HG03175 (cell line): ENCODE measurements at regions not wholly inside any gene's neighbourhood (a gene's known extent, or its start where the extent isn't known, plus 50 kb on each side); places are given as distances from the start of the nearest gene placed in this dataset.

ENCODE experiments used
- ATAC-seq: cut with Tn5 transposase; IDR thresholded peaks from one replicate; pipeline ENCODE4 v1.9.1; 2021; ENCODE audit warnings: mild to moderate bottlenecking, moderate library complexity; ENCODE audit not compliant: unreplicated experiment

GRCh38 chr4:153939570-153939969 is 150.7 kb upstream of the SFRP2 start:
- ATAC-seq = no peak

DNA sequence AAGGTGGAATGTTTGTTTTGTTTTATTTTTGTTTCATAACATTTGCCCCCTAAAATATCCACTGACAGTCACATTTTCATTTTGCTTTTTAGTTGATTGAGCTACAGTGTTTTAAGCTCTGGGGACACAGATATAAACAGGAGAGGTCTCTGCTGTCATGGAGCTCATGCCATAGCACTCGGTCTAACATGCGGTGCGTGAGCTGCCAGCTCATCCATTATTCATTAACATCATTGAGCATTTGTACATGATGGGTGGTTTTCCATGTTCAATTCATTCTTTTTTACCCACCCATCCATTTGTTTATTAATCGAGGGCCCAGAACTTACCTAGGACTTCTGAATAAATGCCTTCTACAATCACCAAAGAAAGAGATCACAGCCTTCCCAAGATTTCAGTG is 150.1 kb upstream of the SFRP2 start:
- ATAC-seq = no peak

DNA sequence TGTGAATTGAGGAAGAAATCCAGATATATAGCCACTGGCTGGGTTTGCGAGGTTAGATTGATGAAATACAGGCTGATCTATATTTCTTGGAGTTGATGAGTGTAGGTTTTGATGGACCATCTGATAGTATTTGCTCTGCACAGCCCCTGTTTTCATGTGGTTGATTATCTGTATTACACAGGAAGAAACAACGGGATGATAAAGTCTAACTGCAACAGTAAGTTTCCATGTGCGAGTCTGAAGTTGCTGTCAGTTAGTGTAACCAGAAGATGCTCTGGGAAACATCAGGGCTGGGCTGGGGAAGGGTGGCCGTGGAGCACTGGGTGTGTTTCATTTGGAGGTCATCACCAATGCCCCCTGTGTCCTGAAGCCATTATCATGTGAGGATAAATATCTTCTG is 148.4 kb upstream of the SFRP2 start:
- no peak for ATAC-seq

- ATAC-seq = no peak
Measured at GRCh38 chr4:153936121-153936520, 147.2 kb upstream of the SFRP2 start.

- ATAC-seq = no peak
Measured at GRCh38 chr4:153934688-153935017, 145.8 kb upstream of the SFRP2 start.

DNA sequence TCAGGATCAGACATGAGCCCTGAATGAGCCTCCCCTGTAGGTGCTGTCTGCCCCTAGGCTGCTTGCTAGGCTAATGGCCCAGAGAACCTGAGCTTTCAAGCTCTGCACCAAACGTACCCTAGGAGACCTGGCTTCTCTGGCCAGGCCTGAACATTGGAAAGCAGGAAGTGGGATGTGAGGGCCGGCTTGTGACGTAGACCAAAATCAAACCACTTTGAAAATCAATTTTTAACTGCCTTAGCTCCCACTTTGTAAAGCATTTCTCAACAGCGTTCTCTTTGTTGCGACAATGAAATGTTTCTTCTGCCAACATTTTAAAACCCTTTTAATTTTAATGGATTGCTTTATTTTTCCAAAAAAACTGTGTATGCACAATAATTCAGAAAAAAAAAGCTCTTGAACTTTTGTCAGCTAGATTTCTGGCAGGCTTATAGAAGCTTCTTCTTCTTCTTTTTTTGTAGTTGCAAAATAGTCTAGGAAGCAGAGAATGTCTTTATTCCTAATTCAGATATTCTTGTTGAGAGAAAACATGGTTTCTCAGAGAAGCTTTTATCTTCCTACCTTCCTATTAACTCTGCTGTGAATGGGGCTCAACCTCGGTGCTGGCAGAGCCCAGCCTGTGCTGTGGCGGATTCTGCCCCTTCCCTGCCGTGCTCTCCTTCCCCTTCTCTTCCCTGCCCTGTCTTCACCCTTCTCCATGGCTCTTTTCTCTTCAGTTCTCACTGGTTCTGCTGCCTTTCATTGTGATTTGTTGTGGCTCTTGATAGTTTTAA is 145.2 kb upstream of the SFRP2 start:
- ATAC-seq = no peak

DNA sequence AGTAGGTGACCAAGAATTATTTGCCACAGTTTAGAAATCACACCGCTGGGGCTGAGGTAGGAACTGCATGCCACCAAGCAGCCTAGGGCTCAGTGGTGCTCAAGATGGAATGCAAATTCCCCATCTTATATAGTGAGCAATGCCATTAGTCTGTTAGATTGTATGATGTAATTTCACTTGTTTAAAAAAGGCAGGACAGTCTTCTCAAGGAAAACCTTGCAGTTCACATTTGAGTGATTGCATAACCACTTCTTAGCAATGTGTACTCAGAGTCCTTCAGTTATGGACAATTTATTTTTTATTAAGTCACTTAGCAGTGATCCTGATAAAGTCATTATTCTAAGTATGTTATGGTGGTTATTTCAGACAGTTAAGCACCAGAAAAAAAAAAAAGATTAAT is 142.9 kb upstream of the SFRP2 start:
- no peak for ATAC-seq

DNA sequence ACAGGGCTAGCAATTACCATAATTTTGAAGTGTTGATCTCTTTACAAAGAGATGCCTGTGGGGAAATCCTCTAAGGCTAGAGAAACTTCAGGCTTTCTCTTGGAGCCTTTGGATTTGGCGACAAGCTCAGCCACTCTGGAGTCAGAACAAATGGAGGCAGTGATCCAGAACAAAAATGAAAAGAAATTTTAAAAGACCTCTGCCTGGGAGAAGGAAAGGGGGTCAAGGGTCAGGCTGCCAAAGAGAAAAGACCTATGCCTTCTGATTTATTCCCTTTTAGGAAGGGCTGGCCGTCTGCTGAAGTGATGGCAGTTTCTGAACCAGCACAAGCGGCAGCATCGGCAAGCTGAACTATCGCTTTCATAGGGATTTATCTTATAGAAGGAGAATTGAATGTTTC is 140.8 kb upstream of the SFRP2 start:
- ATAC-seq = no peak

DNA sequence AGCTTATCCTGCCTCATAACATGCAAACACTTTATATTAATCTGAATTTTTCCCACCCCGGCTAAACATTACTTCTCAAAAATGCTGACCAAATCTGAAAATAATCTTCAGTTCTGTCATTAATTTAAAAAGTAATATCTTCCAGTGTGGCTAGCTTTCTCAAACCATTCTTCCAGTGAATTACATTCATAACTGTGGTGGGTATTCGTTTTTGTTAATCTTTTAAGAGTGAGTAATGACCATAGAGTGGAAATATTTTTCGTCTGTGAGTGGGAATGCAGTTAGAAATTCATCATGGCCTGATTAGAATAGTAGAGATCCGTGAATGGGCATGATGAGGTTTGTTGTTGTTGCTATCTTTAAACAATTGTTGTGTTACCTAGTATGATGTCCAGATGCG is 138.6 kb upstream of the SFRP2 start:
- ATAC-seq = no peak

DNA sequence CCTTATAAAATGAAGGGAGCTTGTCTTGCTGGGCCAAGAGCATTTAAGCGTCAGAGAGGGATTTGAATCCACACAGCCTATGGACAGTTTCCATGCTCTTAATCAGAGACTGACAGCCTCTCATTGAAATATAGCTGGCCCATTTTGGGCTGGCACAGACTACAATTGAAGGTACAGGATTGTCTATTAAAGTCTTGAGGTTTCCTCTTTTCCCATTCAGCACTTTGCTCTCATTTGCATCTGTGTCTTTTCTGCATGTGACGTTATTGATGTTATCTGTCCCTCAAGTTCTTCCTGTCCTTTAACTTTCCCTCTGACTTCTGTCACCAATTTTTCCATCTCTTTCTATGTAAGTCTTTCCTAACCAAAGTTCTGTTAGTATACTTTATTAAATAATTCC is 133.3 kb upstream of the SFRP2 start:
- no peak for ATAC-seq

DNA sequence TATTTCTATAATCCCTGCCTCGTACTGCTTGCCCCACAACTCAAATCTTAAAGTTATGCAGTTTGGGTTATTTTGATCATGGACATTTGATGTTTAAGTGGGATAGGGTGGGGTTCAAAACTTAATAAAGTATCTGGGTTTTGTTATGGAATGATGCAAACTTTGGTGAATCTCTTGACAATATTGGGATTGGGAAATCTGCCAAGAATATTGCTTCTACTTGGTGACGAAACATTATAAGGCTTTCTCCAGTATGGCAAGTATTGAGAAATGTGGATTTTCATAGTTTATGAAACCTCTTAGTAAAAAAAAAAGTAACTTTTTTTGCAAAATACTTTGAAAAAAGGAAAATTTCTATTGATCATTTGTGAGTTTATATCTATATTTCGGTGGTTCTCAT is 130.8 kb upstream of the SFRP2 start:
- ATAC-seq = no peak

DNA sequence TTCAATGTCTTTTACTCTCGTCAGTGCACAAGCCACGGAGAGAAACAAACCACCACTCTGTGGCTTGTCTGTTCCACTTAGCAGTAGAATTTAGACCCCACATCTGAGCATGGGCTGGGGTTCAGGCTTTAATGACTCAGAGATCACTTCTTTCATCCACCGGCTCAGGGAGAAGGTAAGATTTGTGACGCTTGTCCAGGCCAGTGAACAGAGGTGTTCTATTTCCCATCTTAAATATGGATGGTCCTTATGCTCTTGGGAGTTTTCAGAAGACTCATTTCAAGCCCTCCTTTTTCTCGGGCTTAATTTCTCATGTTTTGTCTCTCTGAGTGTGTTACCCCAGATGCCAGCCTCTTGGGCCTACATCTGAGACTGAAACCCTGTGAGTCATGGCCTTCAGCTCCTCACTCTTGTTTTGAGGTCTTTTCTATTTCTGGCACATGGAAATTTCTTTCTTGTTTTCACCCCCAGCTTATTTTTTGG is 127.4 kb upstream of the SFRP2 start:
- ATAC-seq = peak; percentile 96

GRCh38 chr4:153912301-153912700 is 123.4 kb upstream of the SFRP2 start:
- ATAC-seq = no peak

DNA sequence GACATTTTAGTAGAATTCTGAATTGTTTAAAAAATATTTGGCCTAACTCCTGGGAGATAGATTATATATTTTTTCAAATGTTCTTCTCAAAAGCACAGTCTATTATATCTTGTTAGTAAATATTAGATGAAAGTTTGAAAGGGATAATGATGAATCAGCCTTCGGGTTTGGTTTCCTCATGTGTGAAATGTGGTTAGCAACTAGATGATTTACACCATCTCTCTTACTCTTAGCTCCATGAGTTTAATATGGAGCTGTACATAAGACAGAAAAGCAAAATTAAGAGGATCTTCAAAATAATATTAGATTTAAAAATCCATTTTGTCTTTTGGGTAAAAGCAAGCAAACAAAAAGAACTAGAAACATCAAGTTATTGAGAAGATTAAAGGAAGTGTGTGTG is 120.8 kb upstream of the SFRP2 start:
- no peak for ATAC-seq

- no peak for ATAC-seq
Measured at GRCh38 chr4:153906231-153906630, 117.3 kb upstream of the SFRP2 start.

DNA sequence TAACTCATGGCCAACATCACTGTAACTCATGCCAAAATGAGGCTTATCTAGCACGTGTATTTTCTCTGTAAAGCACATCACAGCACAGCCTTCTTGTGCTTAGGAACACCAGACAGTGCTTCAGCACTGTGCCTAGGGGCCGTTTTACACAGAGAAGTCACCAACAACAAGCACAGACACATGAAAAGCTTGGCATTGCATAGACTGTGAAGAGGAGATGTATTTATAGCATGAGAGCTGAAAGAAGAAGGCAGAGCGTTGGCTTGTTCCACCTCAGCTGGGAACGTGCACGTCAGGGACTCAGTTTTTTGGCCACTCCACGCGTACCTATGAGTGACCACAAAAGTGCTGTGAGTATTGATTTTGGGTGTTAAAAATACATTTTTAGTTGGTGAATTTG is 116.3 kb upstream of the SFRP2 start:
- ATAC-seq = no peak

DNA sequence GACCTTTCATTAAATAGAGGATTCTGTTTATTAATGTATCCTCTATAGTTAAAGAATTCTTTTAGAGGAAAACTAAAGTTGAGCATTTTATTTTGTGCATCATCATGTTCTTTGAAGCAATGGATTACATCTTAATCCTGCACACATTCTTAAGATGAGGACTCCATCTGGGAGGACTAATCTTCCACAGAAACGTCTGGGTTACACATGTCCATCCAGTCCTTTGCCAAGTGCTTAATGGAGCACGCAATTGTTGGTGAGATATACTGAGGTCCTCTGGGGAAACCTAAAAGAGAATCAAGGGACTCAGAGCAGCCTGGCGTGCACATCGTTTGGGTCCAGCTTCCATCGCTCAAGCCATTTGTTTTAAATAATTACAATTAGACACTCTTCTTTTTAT is 115.1 kb upstream of the SFRP2 start:
- no peak for ATAC-seq

- ATAC-seq = no peak
Measured at GRCh38 chr4:153901220-153901619, 112.3 kb upstream of the SFRP2 start.

- ATAC-seq = no peak
Measured at GRCh38 chr4:153900426-153900825, 111.5 kb upstream of the SFRP2 start.

DNA sequence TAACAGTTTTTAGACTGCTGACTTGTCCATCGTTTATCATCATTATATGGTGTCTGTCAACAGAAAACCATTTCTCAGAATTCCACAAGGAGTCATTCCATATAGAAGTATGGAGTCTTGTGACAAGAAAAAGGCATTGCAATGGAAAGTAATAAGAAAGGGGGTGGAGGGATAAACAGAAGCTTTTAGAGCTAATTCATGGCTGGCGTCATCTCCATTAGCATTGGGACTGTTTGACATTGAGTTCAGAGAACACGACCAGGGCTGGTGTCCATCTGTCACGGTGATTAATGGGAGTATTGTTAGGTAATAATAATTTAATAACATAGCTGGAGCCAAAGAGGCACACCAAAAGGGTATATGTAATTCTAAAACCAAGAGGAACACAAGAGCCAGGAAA is 101.9 kb upstream of the SFRP2 start:
- ATAC-seq = no peak

DNA sequence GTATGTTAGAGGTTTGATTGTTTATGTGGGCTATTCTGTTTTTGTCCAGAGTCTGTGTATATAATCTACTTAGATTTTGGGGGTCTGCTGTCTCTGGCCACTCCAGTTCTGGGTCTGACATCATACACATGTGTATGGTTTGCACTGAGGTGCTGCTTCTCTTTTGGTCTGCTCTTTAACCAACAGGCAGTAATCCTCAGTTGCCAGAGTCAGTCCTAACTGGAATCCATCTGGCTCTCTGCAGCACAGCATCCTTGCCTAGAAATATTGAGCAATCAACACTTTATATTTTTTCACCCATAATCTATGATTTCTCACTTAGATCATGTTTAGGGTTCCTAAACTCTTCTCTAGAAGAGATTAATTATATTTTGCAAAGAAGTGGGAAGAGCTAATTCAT is 98.3 kb upstream of the SFRP2 start:
- no peak for ATAC-seq

DNA sequence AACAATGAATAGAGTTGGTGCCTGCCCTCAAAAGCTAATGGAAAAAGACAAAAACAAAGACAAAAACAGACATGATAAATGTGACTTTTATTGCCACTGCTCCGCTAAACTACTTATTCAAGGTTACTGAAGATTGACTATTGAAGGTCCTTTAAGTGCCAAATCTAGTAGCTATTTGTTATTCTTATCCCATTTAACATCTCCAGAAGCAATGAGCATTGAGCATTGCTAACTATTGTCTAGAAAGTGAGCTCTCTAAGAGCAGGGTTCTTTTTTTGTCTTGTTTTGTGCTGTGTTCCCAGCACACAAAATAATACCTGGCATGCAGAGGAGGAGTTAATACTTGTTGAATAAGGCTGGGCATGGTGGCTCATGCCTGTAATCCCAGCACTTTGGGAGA is 95.4 kb upstream of the SFRP2 start:
- ATAC-seq = no peak

- no peak for ATAC-seq
Measured at GRCh38 chr4:153880983-153881382, 92.1 kb upstream of the SFRP2 start.
